Astrocyte of the cerebellum (primary cell): ENCODE measurements at regions not wholly inside any gene's neighbourhood (a gene's known extent, or its start where the extent isn't known, plus 50 kb on each side); places are given as distances from the start of the nearest gene placed in this dataset.

Experiments
- DNase-seq: peaks from one replicate; pipeline ENCODE4 v3.0.0-alpha.2; 2011; ENCODE audit warnings: low read depth
- H3K4me3 ChIP-seq: 2 replicates; pipeline ENCODE4 v1.5.1; 2011; ENCODE audit warnings: mild to moderate bottlenecking, low read depth, low read length, moderate library complexity
- CTCF ChIP-seq: IDR thresholded peaks from 2 replicates; pipeline ENCODE4 v1.5.1; 2012; ENCODE audit warnings: low read length, low read depth, moderate library complexity, mild to moderate bottlenecking; ENCODE audit errors: missing control alignments
- in situ Hi-C: cut with HindIII; loops from 2 replicates; pipeline ENCODE4 v1.10.0; 2017; ENCODE audit warnings: low sequenced_read_pairs

GRCh38 chr9:129441852-129442251 lies 179.0 kb downstream of the C9orf50 start:
- no peak overlapping the region for H3K4me3 ChIP-seq
- DNase-seq = no peak
- in situ Hi-C loops = no loop called here
- TF ChIP-seq CTCF = no peak

- TF ChIP-seq CTCF = no peak
- in situ Hi-C loops = no loop called here
- H3K4me3 ChIP-seq = no peak overlapping the region
- DNase-seq = no peak
These were observed 180.3 kb downstream of the C9orf50 start for GRCh38 chr9:129440435-129441186.

GRCh38 chr9:129439242-129439641 lies 181.7 kb downstream of the C9orf50 start:
- TF ChIP-seq CTCF = no peak
- no peak for DNase-seq
- in situ Hi-C loops = no loop called here
- H3K4me3 ChIP-seq = no peak overlapping the region

- no peak for TF ChIP-seq CTCF
- DNase-seq = no peak
- in situ Hi-C loops = no loop called here
- peak overlapping the region; percentile 46 for H3K4me3 ChIP-seq
These were observed 183.1 kb downstream of the C9orf50 start for GRCh38 chr9:129437626-129438323.

GRCh38 chr9:129436751-129437625 lies 183.9 kb downstream of the C9orf50 start:
- TF ChIP-seq CTCF = no peak
- in situ Hi-C loops = no loop called here

GRCh38 chr9:129435988-129436717 lies 184.7 kb downstream of the C9orf50 start:
- DNase-seq = no peak
- H3K4me3 ChIP-seq = no peak overlapping the region
- no peak for TF ChIP-seq CTCF
- in situ Hi-C loops = no loop called here

More at GRCh38 chr9:129436751-129437625, 183.9 kb downstream of the C9orf50 start:
- peak overlapping the region; percentile 46 for H3K4me3 ChIP-seq
- DNase-seq = no peak
